ENCODE measurements at regions not wholly inside any gene's neighbourhood (a gene's known extent, or its start where the extent isn't known, plus 50 kb on each side); places are given as distances from the start of the nearest gene placed in this dataset.

- H2AFZ ChIP-seq (ENCODE audit: low read depth, low read length) = no peak overlapping the region
- H3K4me1 Mint-ChIP-seq (ENCODE audit: low read depth, unreplicated experiment) = no peaks in the 10 kb centered on the region
- H3K27me3 Mint-ChIP-seq (ENCODE audit: low read depth, unreplicated experiment) = no peaks in the 10 kb centered on the region
These were observed 956.7 kb downstream of the CCSER2 start for GRCh38 chr10:85284778-85285770.

GRCh38 chr10:85293483-85293882 is 965.1 kb downstream of the CCSER2 start:
- H2AFZ ChIP-seq (ENCODE audit: low read depth, low read length) = no peak overlapping the region
- H3K27me3 ChIP-seq (ENCODE audit: insufficient read depth, low read length) = no peaks in the 10 kb centered on the region

More at GRCh38 chr10:85284778-85285770, 956.7 kb downstream of the CCSER2 start:
- no peak overlapping the region for H3K27ac ChIP-seq (ENCODE audit: low read depth, low read length)
- H3K4me3 Mint-ChIP-seq (ENCODE audit: unreplicated experiment) = no peak overlapping the region
- H3K9ac ChIP-seq (ENCODE audit: low read length) = no peak overlapping the region
- no peaks in the 10 kb centered on the region for H3K36me3 ChIP-seq (ENCODE audit: insufficient read depth, low read length)
- peaks cover 3% of the 10 kb centered on the region for H3K9me3 ChIP-seq (ENCODE audit: insufficient read depth, low read depth, low read length)
- H3K36me3 Mint-ChIP-seq (ENCODE audit: low read depth, unreplicated experiment) = no peaks in the 10 kb centered on the region
- no peak for TF ChIP-seq EZH2 (IDR thresholded peaks at IDR 0.05; ENCODE audit: insufficient read depth, low read length)
- no peak for TF ChIP-seq CTCF (IDR thresholded peaks at IDR 0.05; ENCODE audit: insufficient read depth, low read depth, low read length)
- H3K4me1 ChIP-seq (ENCODE audit: insufficient read depth, low read length) = no peaks in the 10 kb centered on the region
- H3K9me3 Mint-ChIP-seq (ENCODE audit: unreplicated experiment) = no peaks in the 10 kb centered on the region
- no peaks in the 10 kb centered on the region for H3K27me3 ChIP-seq (ENCODE audit: insufficient read depth, low read length)
- H3K4me3 ChIP-seq (ENCODE audit: insufficient read depth, low read depth, low read length) = no peak overlapping the region
- DNase-seq (ENCODE audit: low read depth) (no peak), FAIRE-seq (no peak)
- no peaks in the 10 kb centered on the region for H4K20me1 ChIP-seq (ENCODE audit: insufficient read depth, low read length)
- no peaks in the 10 kb centered on the region for H3K79me2 ChIP-seq (ENCODE audit: insufficient read depth, low read length)
- H3K4me2 ChIP-seq (ENCODE audit: low read length) = no peak overlapping the region
- H3K27ac Mint-ChIP-seq (ENCODE audit: unreplicated experiment) = peak overlapping the region; percentile 19

More at GRCh38 chr10:85293483-85293882, 965.1 kb downstream of the CCSER2 start:
- TF ChIP-seq EZH2 (IDR thresholded peaks at IDR 0.05; ENCODE audit: insufficient read depth, low read length) (no peak), CTCF (IDR thresholded peaks at IDR 0.05; ENCODE audit: insufficient read depth, low read depth, low read length) (no peak)
- FAIRE-seq = no peak
- Histone ChIP-seq H3K4me3 (ENCODE audit: insufficient read depth, low read depth, low read length) (no peak overlapping the region), H3K4me2 (ENCODE audit: low read length) (no peak overlapping the region), H3K9ac (ENCODE audit: low read length) (no peak overlapping the region), H3K4me1 (ENCODE audit: insufficient read depth, low read length) (no peaks in the 10 kb centered on the region), H3K79me2 (ENCODE audit: insufficient read depth, low read length) (no peaks in the 10 kb centered on the region), H3K36me3 (ENCODE audit: insufficient read depth, low read length) (no peaks in the 10 kb centered on the region), H3K27ac (ENCODE audit: low read depth, low read length) (no peak overlapping the region), H3K9me3 (ENCODE audit: insufficient read depth, low read depth, low read length) (peaks cover 2% of the 10 kb centered on the region), H4K20me1 (ENCODE audit: insufficient read depth, low read length) (no peaks in the 10 kb centered on the region)
- Mint-ChIP-seq H3K4me1 (ENCODE audit: low read depth, unreplicated experiment) (no peaks in the 10 kb centered on the region), H3K9me3 (ENCODE audit: unreplicated experiment) (no peaks in the 10 kb centered on the region), H3K27ac (ENCODE audit: unreplicated experiment) (no peak overlapping the region), H3K27me3 (ENCODE audit: low read depth, unreplicated experiment) (no peaks in the 10 kb centered on the region), H3K4me3 (ENCODE audit: unreplicated experiment) (no peak overlapping the region), H3K36me3 (ENCODE audit: low read depth, unreplicated experiment) (no peaks in the 10 kb centered on the region)
- DNase-seq (ENCODE audit: low read depth) = no peak
